ENCODE measurements at regions not wholly inside any gene's neighbourhood (a gene's known extent, or its start where the extent isn't known, plus 50 kb on each side); places are given as distances from the start of the nearest gene placed in this dataset.
"Not testable (repeated sequence)": the region's sequence is repeated elsewhere in the genome, so short reads cannot be mapped to it uniquely, and the experiment has no call there.

DNA sequence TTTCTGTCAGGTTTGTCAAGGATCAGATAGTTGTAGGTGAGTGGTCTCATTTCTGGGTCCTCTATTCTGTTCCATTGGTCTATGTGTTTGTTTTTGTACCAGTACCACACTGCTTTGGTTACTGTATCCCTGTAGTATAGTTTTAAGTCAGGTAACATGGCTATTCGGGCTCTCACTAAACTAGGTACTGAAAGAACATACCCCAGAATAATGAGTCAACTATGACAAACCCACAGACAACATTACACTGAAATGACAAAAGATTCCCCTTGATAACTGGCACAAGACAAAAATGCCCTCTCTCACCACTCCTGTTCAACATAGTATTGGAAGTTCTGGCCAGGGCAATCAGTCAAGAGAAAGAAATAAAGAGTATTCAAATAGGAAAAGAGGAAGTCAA lies 535.3 kb upstream of the CYLC2 start:
- Histone ChIP-seq H3K27ac (ENCODE audit: low read depth, low read length) (no peak overlapping the region), H3K4me3 (ENCODE audit: low read length) (no peak overlapping the region), H3K9ac (ENCODE audit: low read depth, low read length) (no peak overlapping the region), H3K27me3 (ENCODE audit: insufficient read depth, low read length) (no peaks in the 10 kb centered on the region), H3K4me1 (ENCODE audit: insufficient read depth, low read length) (no peaks in the 10 kb centered on the region), H3K36me3 (ENCODE audit: insufficient read depth, low read length) (no peaks in the 10 kb centered on the region), H3K9me3 (ENCODE audit: insufficient read depth, low read depth, low read length) (peaks cover 59% of the 10 kb centered on the region)
- WGBS = 83% methylated on average over 1 of the region's 1 CpG

DNA sequence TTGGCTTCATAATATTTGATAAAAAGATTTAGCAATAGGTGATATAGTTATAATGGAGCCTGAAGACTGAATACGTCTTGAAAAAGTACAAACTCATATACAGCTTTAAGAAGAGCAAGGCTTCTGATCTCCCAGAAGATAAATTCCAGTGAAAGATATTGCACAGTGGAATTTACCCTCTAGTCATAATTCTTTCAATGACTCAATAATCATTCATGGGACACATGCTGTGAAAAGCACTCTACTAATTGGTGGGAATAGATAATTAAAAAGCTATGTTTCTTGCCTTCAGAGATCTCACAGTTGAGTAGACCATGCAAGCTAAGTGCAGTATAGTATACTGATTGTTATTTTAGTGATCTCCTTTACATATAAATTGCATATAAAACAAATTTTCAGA lies 538.6 kb upstream of the CYLC2 start:
- WGBS = 100% methylated on average over 1 of the region's 1 CpG
- no peak overlapping the region for H3K27ac ChIP-seq (ENCODE audit: low read depth, low read length)
- H3K4me1 ChIP-seq (ENCODE audit: insufficient read depth, low read length) = no peaks in the 10 kb centered on the region
- no peaks in the 10 kb centered on the region for H3K36me3 ChIP-seq (ENCODE audit: insufficient read depth, low read length)
- no peaks in the 10 kb centered on the region for H3K27me3 ChIP-seq (ENCODE audit: insufficient read depth, low read length)
- no peak overlapping the region for H3K9ac ChIP-seq (ENCODE audit: low read depth, low read length)
- H3K9me3 ChIP-seq (ENCODE audit: insufficient read depth, low read depth, low read length) = peaks cover 40% of the 10 kb centered on the region
- H3K4me3 ChIP-seq (ENCODE audit: low read length) = no peak overlapping the region

DNA sequence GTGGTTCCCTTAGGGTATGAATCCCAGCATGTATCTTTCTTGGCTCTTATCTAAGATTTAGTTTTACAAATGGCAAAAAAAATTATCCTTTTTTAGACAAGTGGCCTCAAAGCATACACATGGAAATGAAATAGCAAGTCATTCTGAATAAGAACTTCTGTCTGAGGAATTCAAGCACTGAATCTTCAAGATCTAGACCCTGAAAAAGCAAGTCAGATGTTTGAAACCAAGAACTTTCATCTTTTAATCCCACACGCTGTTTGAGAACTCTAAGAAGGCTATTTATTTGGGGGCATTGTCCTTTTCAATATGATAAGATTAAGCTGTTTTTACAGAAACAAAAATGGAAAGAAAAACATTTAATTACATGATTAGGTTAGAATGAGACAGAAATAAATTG lies 549.2 kb upstream of the CYLC2 start:
- H3K4me3 ChIP-seq (ENCODE audit: low read length) = no peak overlapping the region
- H3K36me3 ChIP-seq (ENCODE audit: insufficient read depth, low read length) = no peaks in the 10 kb centered on the region
- H3K9me3 ChIP-seq (ENCODE audit: insufficient read depth, low read depth, low read length) = peaks cover 68% of the 10 kb centered on the region
- H3K4me1 ChIP-seq (ENCODE audit: insufficient read depth, low read length) = no peaks in the 10 kb centered on the region
- H3K27me3 ChIP-seq (ENCODE audit: insufficient read depth, low read length) = no peaks in the 10 kb centered on the region
- no CpG with 5 or more reads among the region's 1 CpG for WGBS
- no peak overlapping the region for H3K27ac ChIP-seq (ENCODE audit: low read depth, low read length)
- H3K9ac ChIP-seq (ENCODE audit: low read depth, low read length) = no peak overlapping the region

DNA sequence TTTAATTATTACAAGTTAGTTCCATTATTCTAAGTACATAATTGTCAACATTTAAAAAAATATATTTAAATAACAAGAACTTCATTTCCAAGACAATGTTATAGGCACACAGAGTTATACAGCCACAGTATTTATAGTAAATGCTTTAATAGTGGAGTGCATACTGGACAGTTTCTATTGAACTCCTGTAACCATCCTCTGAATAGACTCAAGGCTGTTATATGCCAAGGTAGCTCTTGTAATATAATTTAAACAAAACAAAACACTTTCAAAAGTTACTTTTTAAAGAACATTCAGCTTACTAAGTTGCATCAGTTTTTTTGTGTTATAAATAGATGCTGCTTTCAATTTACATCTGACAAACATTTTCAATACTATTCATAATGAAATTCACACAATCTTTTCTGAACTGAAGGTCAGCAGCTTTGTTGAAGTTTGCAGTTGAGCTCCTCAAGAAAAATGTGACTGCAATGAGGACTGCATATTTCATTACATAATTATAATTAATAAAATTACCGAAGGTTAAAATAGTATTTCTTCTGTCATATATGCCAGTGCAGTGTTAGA lies 549.9 kb upstream of the CYLC2 start:
- Histone ChIP-seq H3K27ac (ENCODE audit: low read depth, low read length) (no peak overlapping the region), H3K9ac (ENCODE audit: low read depth, low read length) (no peak overlapping the region), H3K4me1 (ENCODE audit: insufficient read depth, low read length) (no peaks in the 10 kb centered on the region), H3K4me3 (ENCODE audit: low read length) (no peak overlapping the region), H3K36me3 (ENCODE audit: insufficient read depth, low read length) (no peaks in the 10 kb centered on the region), H3K27me3 (ENCODE audit: insufficient read depth, low read length) (no peaks in the 10 kb centered on the region), H3K9me3 (ENCODE audit: insufficient read depth, low read depth, low read length) (peaks cover 64% of the 10 kb centered on the region)
- WGBS = no CpG with 5 or more reads among the region's 1 CpG

DNA sequence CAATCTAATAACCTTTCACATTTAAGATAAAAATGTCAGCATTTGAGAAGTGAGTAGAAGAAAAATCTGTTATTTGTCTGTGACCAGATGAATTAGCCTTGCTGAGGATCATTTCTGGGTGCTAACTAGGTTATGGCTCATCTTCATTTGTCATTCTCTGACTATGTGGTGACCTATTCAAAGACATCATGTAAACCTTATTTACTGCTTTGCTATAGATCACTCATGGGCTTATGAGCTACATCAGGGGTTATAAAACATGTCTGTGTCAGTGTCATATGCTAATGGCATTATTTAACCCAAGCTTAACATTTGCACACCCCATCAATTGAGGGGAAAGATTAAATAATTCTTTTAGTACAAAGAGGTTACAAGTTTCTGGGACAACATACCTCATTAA lies 555.5 kb upstream of the CYLC2 start:
- Histone ChIP-seq H3K4me1 (ENCODE audit: insufficient read depth, low read length) (no peaks in the 10 kb centered on the region), H3K27ac (ENCODE audit: low read depth, low read length) (no peak overlapping the region), H3K9ac (ENCODE audit: low read depth, low read length) (no peak overlapping the region), H3K9me3 (ENCODE audit: insufficient read depth, low read depth, low read length) (peaks cover 66% of the 10 kb centered on the region), H3K27me3 (ENCODE audit: insufficient read depth, low read length) (no peaks in the 10 kb centered on the region), H3K4me3 (ENCODE audit: low read length) (no peak overlapping the region), H3K36me3 (ENCODE audit: insufficient read depth, low read length) (no peaks in the 10 kb centered on the region)

DNA sequence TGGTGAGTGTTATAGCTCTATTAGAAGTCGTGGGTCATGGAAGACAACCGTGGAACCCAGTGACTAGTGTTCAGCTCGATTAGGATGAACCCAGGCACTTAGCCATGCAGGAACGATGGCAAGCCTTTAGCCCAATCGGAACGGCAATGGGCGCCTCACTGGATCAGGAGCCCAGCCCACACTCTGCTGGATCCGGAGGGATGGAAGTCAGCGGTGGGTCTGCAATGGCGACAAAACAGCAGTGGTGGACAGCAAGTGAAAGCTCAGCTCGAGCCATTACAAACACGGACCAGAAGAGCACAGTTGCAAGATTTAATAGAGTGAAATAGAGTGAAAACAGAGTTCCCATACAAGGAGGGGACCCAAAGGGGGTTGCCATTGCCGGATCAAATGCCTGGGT lies 558.5 kb upstream of the CYLC2 start:
- H3K4me1 ChIP-seq (ENCODE audit: insufficient read depth, low read length); H3K27ac ChIP-seq (ENCODE audit: low read depth, low read length); H3K27me3 ChIP-seq (ENCODE audit: insufficient read depth, low read length); H3K9ac ChIP-seq (ENCODE audit: low read depth, low read length); H3K4me3 ChIP-seq (ENCODE audit: low read length); H3K36me3 ChIP-seq (ENCODE audit: insufficient read depth, low read length): not testable (repeated sequence)
- WGBS = 87% methylated on average over 13 of the region's 13 CpGs
- peaks cover 65% of the 10 kb centered on the region for H3K9me3 ChIP-seq (ENCODE audit: insufficient read depth, low read depth, low read length)

DNA sequence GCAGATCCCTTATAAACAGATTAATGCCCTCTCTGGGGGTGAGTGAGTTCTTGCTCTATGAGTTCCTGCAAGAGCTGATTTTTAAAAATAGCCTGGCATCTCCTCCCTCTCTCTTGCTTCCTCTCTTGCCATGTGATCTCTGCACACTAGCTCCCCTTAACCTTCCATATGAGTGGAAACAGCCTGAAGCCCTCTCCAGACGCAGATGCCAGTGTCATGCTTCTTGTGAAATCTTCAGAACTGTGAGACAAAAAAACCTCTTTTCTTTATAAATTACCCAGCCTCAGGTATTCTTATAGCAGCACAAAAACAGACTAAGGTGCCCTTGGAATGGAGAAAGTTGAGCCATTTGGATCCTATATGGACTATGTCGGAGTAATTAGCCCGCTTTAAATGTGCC lies 559.7 kb upstream of the CYLC2 start:
- H3K27me3 ChIP-seq (ENCODE audit: insufficient read depth, low read length) = no peaks in the 10 kb centered on the region
- no peak overlapping the region for H3K4me3 ChIP-seq (ENCODE audit: low read length)
- no peak overlapping the region for H3K9ac ChIP-seq (ENCODE audit: low read depth, low read length)
- no peak overlapping the region for H3K27ac ChIP-seq (ENCODE audit: low read depth, low read length)
- H3K36me3 ChIP-seq (ENCODE audit: insufficient read depth, low read length) = no peaks in the 10 kb centered on the region
- 84% methylated on average over 3 of the region's 3 CpGs for WGBS
- peaks cover 64% of the 10 kb centered on the region for H3K9me3 ChIP-seq (ENCODE audit: insufficient read depth, low read depth, low read length)
- H3K4me1 ChIP-seq (ENCODE audit: insufficient read depth, low read length) = no peaks in the 10 kb centered on the region

DNA sequence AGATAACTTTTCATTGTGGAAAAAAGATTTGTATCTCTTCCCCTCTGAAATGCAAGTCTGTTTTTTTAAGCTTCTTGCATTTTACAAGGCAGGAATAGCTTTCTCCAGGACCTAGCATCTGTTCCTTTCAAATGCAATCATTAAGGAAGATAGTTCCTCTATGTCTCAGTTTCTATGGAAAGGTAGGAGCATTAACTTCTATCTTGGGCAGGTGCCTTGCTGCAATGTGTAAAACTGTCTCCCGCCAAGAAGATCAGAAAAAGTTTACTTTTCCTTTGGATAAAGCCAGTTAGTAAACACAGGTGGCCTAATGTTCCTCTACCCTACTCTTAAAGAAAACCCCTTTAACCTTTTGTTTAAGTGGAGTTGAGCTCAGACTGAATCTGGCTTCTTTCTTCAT lies 560.6 kb upstream of the CYLC2 start:
- WGBS = 69% methylated on average over 1 of the region's 1 CpG
- Histone ChIP-seq H3K36me3 (ENCODE audit: insufficient read depth, low read length) (no peaks in the 10 kb centered on the region), H3K9ac (ENCODE audit: low read depth, low read length) (no peak overlapping the region), H3K4me1 (ENCODE audit: insufficient read depth, low read length) (no peaks in the 10 kb centered on the region), H3K27me3 (ENCODE audit: insufficient read depth, low read length) (no peaks in the 10 kb centered on the region), H3K9me3 (ENCODE audit: insufficient read depth, low read depth, low read length) (peaks cover 59% of the 10 kb centered on the region), H3K4me3 (ENCODE audit: low read length) (no peak overlapping the region), H3K27ac (ENCODE audit: low read depth, low read length) (no peak overlapping the region)

DNA sequence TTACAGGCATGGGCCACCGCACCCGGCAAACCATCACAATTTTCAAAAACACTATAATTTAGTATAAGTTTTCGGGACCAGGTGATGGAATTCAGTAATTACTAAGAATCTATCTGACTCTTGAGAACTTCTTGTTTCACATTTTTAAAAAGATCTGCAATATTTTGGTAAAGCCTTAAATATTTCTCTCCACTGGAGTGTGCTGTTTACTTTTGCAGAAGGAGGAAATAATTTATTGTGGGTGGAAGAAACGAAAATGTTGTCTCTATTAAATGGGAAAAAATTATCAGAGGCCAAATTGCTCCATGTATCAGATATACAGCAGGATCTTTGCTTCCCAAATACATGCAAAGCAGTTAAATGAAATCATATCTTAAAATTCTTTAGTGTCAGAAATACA lies 566.8 kb upstream of the CYLC2 start:
- WGBS = 40% methylated on average over 1 of the region's 4 CpGs
- Histone ChIP-seq H3K9ac (ENCODE audit: low read depth, low read length) (no peak overlapping the region), H3K27me3 (ENCODE audit: insufficient read depth, low read length) (no peaks in the 10 kb centered on the region), H3K4me1 (ENCODE audit: insufficient read depth, low read length) (no peaks in the 10 kb centered on the region), H3K9me3 (ENCODE audit: insufficient read depth, low read depth, low read length) (peaks cover 19% of the 10 kb centered on the region), H3K4me3 (ENCODE audit: low read length) (no peak overlapping the region), H3K27ac (ENCODE audit: low read depth, low read length) (no peak overlapping the region), H3K36me3 (ENCODE audit: insufficient read depth, low read length) (no peaks in the 10 kb centered on the region)

DNA sequence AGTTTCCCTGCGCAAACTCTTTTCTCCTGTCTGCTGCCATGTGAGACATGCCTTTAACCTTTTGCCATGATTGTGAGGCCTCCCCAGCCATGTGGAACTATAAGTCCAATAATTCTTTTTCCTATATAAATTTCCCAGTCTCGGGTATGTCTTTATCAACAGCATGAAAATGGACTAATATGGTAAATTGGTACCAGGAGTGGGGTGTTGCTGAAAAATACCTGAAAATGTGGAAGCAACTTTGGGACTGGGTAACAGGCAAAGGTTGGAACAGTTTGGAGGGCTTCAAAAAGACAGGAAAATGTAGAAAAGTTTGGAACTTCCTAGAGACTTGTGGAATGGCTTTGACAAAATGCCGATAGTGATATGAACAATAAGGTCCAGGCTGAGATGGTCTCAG lies 578.9 kb upstream of the CYLC2 start:
- not testable (repeated sequence) for H3K4me3 ChIP-seq (ENCODE audit: low read length); H3K36me3 ChIP-seq (ENCODE audit: insufficient read depth, low read length); H3K9ac ChIP-seq (ENCODE audit: low read depth, low read length); H3K4me1 ChIP-seq (ENCODE audit: insufficient read depth, low read length); H3K27me3 ChIP-seq (ENCODE audit: insufficient read depth, low read length); H3K27ac ChIP-seq (ENCODE audit: low read depth, low read length)
- WGBS = 82% methylated on average over 3 of the region's 3 CpGs
- H3K9me3 ChIP-seq (ENCODE audit: insufficient read depth, low read depth, low read length) = peaks cover 72% of the 10 kb centered on the region

DNA sequence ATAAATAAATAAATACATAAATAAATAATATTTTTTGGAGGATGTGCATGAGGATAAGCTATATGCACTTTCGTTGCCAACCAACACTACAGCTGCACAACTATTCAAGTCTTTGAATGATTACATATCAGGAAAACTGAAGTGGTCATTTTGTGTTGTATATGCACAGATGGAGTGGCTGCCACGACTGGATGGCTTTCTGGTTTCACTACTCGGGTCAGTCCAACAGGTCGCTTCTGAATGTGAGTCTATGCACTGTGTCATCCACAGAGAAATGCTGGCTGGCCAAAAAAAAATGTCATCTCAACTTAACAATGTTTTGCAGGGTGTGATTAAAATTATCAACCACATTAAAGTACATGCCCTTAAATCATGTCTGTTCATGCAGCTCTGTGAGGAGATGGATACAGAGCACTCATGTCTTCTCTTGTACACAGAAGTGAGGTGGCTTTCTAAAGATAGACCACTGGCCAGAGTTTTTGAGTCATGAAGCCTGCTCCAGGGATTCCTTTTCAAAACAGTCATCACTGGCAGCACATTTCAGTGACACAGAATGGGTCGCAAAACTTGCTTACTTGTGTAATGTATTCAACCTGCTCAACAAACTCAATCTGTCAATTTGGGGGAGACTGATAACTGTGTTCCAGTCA lies 589.8 kb upstream of the CYLC2 start:
- Histone ChIP-seq H3K9me3 (ENCODE audit: insufficient read depth, low read depth, low read length) (peaks cover 64% of the 10 kb centered on the region), H3K27me3 (ENCODE audit: insufficient read depth, low read length) (no peaks in the 10 kb centered on the region), H3K9ac (ENCODE audit: low read depth, low read length) (no peak overlapping the region), H3K27ac (ENCODE audit: low read depth, low read length) (no peak overlapping the region), H3K4me3 (ENCODE audit: low read length) (no peak overlapping the region), H3K4me1 (ENCODE audit: insufficient read depth, low read length) (no peaks in the 10 kb centered on the region), H3K36me3 (ENCODE audit: insufficient read depth, low read length) (no peaks in the 10 kb centered on the region)
- WGBS = 85% methylated on average over 4 of the region's 5 CpGs

DNA sequence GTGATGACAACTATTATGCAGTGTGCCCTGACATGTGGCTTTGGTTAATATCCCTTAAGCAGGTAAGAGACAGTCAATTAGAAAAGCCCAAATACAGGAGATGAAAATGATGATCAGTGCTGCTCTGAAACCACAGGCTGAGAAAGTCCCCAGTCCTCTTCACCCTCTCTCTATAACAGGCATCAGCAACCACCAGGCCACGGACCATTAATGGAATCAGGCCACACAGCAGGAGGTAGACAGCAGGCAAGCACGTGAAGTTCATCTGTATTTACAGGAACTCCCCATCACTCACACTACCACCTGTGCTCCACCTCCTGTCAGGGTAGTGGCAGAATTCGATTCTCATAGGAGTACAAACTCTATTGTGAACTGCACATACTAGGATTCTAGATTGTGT lies 591.6 kb upstream of the CYLC2 start:
- no peaks in the 10 kb centered on the region for H3K27me3 ChIP-seq (ENCODE audit: insufficient read depth, low read length)

More for the DNA sequence above, 591.6 kb upstream of the CYLC2 start:
- H3K9me3 ChIP-seq (ENCODE audit: insufficient read depth, low read depth, low read length) = peaks cover 60% of the 10 kb centered on the region
- WGBS = 73% methylated on average over 3 of the region's 3 CpGs
- H3K4me3 ChIP-seq (ENCODE audit: low read length) = no peak overlapping the region
- H3K36me3 ChIP-seq (ENCODE audit: insufficient read depth, low read length) = no peaks in the 10 kb centered on the region
- no peak overlapping the region for H3K9ac ChIP-seq (ENCODE audit: low read depth, low read length)
- H3K27ac ChIP-seq (ENCODE audit: low read depth, low read length) = no peak overlapping the region
- H3K4me1 ChIP-seq (ENCODE audit: insufficient read depth, low read length) = no peaks in the 10 kb centered on the region

All from HUES64 (cell line).